Calu3 (cell line): ENCODE measurements at regions not wholly inside any gene's neighbourhood (a gene's known extent, or its start where the extent isn't known, plus 50 kb on each side); places are given as distances from the start of the nearest gene placed in this dataset.

ENCODE experiments used
- BruUV-seq: library from RNA; stranded (reverse); fragments of 400-500 nt; replicated peaks from 2 replicates; lab custom pipeline; 2021; lab: Mats Ljungman, UMichigan
- CTCF ChIA-PET: fragments of 300-600 bp; sonication (Branson Sonifier 250); formaldehyde crosslinking; loops from one replicate; lab custom pipeline; 2022; ENCODE audit warnings: antibody characterized with exemption; lab: Charles Lee
- DNase-seq: peaks from one replicate; pipeline ENCODE4 v3.0.0; 2022
- H3K27ac Mint-ChIP-seq: one replicate; pipeline ENCODE4 v1.8.0; 2022; ENCODE audit warnings: mixed read lengths; ENCODE audit not compliant: unreplicated experiment
- H3K27me3 Mint-ChIP-seq: one replicate; pipeline ENCODE4 v1.8.0; 2022; ENCODE audit warnings: mixed read lengths; ENCODE audit not compliant: unreplicated experiment
- H3K36me3 Mint-ChIP-seq: one replicate; pipeline ENCODE4 v1.8.0; 2022; ENCODE audit warnings: mild to moderate bottlenecking, moderate library complexity, mixed read lengths; ENCODE audit not compliant: insufficient read depth, unreplicated experiment
- H3K4me1 Mint-ChIP-seq: one replicate; pipeline ENCODE4 v1.8.0; 2022; ENCODE audit warnings: mild to moderate bottlenecking, low read depth, mixed read lengths; ENCODE audit not compliant: unreplicated experiment
- H3K4me3 Mint-ChIP-seq: one replicate; pipeline ENCODE4 v1.8.0; 2022; ENCODE audit warnings: mild to moderate bottlenecking, low read depth, moderate library complexity, mixed read lengths; ENCODE audit not compliant: unreplicated experiment
- H3K9me3 Mint-ChIP-seq: one replicate; pipeline ENCODE4 v1.8.0; 2022; ENCODE audit warnings: low read depth, mixed read lengths; ENCODE audit not compliant: unreplicated experiment
- intact Hi-C: fragments of 100-400 bp; cut with micrococcal nuclease; formaldehyde crosslinking; loops from one replicate; pipeline ENCODE4 v1.10.0; 2022; ENCODE audit not compliant: unreplicated experiment
- TF ChIP-seq, protein P1 (sequence below): fragments of 200-600 bp; IDR thresholded peaks from one replicate; pipeline ENCODE4 v1.8.0; 2022; ENCODE audit warnings: antibody characterized with exemption; ENCODE audit not compliant: unreplicated experiment

DNA sequence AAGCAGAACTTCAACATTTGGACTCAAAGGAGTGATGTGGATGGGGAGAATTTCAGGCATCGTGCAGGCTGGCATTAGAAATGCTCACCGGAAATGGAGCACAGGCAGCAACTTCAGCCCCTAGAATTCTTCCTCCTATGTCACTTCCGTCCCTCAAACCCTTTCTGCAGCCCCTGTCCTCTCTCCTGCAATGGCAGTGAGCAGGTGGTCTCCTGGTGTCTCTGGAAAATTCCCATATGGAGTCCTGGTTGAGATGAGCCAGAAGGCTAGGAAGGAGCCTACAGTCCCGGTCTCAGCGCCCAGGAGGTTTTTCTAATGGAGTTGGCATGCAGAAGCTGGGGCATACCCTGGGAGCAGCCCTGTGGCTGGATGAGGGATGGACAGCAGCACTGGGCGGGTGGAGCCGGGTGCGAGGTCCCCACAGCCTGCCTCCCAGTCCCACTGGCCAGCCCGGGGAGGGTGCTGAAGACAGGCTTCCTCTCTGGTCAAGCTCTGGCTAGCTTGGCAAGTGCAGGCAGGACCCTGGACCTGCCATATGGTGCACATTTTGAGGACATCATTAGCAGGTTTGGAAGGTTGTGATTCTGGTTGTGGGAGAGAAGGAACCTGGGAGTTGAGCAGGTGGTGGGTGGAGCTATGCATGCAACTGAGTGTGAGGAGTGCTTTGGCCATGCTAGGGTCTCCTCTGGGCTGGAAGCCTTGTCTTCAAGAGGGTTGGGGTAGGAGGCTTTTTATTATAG lies 59.8 kb upstream of the B3GAT1 start:
- Mint-ChIP-seq H3K27ac (no peak overlapping the region), H3K4me1 (no peaks in the 10 kb centered on the region), H3K4me3 (no peak overlapping the region), H3K36me3 (no peaks in the 10 kb centered on the region), H3K27me3 (peaks cover 76% of the 10 kb centered on the region), H3K9me3 (peaks cover 3% of the 10 kb centered on the region)
- CTCF ChIA-PET: no interaction called here
- intact Hi-C loops: no loop called here
- TF ChIP-seq, protein P1, sequence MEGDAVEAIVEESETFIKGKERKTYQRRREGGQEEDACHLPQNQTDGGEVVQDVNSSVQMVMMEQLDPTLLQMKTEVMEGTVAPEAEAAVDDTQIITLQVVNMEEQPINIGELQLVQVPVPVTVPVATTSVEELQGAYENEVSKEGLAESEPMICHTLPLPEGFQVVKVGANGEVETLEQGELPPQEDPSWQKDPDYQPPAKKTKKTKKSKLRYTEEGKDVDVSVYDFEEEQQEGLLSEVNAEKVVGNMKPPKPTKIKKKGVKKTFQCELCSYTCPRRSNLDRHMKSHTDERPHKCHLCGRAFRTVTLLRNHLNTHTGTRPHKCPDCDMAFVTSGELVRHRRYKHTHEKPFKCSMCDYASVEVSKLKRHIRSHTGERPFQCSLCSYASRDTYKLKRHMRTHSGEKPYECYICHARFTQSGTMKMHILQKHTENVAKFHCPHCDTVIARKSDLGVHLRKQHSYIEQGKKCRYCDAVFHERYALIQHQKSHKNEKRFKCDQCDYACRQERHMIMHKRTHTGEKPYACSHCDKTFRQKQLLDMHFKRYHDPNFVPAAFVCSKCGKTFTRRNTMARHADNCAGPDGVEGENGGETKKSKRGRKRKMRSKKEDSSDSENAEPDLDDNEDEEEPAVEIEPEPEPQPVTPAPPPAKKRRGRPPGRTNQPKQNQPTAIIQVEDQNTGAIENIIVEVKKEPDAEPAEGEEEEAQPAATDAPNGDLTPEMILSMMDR: no peak
- no TSS peak for BruUV-seq
- no peak for DNase-seq

DNA sequence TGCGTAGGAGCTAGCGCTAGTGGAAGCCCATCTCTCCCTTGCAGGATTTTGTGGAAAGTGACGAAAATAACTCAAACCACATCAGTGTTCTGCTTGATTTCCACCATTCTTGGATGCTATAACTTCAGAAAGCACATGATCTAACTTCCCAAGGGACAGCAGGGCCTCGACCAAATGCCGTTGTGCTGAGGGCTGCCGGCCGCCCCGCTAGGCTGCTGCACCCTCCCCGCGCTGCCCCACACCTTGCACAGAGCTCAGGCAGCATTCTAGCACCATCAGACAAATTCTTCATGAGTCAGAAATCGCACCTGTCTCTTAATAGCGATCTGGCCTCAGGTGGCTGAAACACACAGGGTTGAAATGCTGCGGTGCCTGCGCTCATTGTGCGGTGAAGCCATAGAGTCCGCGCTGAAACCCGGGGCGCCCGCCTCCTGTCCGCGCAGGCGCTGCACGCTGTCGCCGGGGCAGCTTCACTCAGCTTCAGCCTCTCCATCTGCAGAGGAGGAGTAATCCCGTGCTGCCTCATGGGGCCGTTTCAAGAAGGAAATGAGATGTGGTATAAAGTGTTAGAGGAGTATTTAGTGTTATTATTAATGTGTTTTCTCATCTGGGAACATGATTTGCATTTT lies 59.2 kb upstream of the B3GAT1 start:
- intact Hi-C loops: no loop called here
- CTCF ChIA-PET: no interaction called here
- H3K9me3 Mint-ChIP-seq: no peaks in the 10 kb centered on the region
- no TSS peak for BruUV-seq
- no peaks in the 10 kb centered on the region for H3K4me1 Mint-ChIP-seq
- no peak for DNase-seq
- H3K27me3 Mint-ChIP-seq: peaks cover 76% of the 10 kb centered on the region
- no peak overlapping the region for H3K4me3 Mint-ChIP-seq
- H3K27ac Mint-ChIP-seq: no peak overlapping the region
- H3K36me3 Mint-ChIP-seq: no peaks in the 10 kb centered on the region
- TF ChIP-seq, protein P1: no peak

DNA sequence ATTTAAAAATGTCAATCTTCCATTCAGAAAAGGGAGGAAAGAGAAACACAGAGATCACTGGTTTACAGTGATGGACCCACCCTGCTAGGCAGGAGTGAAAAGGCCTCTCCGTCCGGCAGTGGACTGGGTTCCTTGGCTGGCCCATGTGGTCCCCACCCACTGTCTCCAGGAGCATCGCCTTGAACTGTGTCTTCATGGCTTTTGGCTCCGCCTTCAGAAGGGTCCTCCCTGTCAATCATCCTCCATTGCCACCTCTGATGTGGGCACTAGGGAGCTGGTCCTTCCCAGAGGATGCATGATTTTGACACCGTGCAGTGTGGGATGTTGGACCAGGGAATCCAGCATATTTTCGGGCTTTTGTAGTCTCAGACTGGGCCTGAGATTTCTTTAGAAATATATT lies 58.2 kb upstream of the B3GAT1 start:
- intact Hi-C loops: no loop called here
- Mint-ChIP-seq H3K4me3 (no peak overlapping the region), H3K4me1 (no peaks in the 10 kb centered on the region), H3K9me3 (no peaks in the 10 kb centered on the region), H3K27ac (no peak overlapping the region), H3K36me3 (no peaks in the 10 kb centered on the region), H3K27me3 (peaks cover 71% of the 10 kb centered on the region)
- no peak for DNase-seq
- CTCF ChIA-PET: no interaction called here
- no TSS peak for BruUV-seq
- TF ChIP-seq, protein P1: no peak

DNA sequence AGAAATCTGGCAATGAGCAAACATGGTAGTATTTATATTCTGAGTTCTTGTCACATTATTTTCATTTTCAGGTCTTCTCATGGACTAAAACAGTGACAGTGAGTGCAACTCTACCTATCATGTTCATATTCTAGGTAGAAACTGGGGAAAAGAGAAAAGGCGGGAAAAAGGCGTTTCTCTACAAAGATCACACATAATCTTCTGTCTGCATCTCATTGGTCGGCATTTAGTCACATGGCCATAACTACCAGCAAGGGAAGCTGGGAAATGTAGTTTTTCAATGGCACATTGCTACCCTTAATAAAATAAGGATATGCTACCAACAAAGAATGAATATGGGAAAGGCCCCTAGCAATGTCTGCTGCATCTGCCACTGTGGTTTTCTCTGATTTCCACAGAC lies 57.6 kb upstream of the B3GAT1 start:
- Mint-ChIP-seq H3K4me3 (no peak overlapping the region), H3K27ac (no peak overlapping the region), H3K27me3 (peaks cover 71% of the 10 kb centered on the region), H3K9me3 (no peaks in the 10 kb centered on the region), H3K4me1 (no peaks in the 10 kb centered on the region), H3K36me3 (no peaks in the 10 kb centered on the region)
- CTCF ChIA-PET: no interaction called here
- TF ChIP-seq, protein P1: no peak
- no TSS peak for BruUV-seq
- DNase-seq: no peak
- intact Hi-C loops: no loop called here
